ENCODE measurements at regions not wholly inside any gene's neighbourhood (a gene's known extent, or its start where the extent isn't known, plus 50 kb on each side); places are given as distances from the start of the nearest gene placed in this dataset.

DNA sequence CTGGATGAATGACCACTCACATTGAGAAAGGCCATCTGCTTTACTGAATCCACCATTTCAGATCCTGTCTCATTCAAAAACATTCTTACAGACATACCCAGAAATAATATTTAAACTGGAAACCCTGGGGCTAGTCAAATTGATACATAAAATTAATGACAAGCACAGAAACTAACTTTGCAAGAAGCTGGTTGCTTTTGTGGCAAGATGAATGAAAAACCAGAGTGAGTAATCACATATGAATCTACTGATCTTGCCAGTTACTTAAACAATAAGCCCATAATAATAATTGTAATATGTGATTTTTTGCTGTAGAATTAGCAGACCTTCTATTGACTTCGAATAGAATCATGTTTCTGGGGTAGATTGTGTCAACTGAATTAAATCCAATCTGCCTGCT is 235.1 kb downstream of the PPARGC1A start:
- no peak for DNase-seq

DNA sequence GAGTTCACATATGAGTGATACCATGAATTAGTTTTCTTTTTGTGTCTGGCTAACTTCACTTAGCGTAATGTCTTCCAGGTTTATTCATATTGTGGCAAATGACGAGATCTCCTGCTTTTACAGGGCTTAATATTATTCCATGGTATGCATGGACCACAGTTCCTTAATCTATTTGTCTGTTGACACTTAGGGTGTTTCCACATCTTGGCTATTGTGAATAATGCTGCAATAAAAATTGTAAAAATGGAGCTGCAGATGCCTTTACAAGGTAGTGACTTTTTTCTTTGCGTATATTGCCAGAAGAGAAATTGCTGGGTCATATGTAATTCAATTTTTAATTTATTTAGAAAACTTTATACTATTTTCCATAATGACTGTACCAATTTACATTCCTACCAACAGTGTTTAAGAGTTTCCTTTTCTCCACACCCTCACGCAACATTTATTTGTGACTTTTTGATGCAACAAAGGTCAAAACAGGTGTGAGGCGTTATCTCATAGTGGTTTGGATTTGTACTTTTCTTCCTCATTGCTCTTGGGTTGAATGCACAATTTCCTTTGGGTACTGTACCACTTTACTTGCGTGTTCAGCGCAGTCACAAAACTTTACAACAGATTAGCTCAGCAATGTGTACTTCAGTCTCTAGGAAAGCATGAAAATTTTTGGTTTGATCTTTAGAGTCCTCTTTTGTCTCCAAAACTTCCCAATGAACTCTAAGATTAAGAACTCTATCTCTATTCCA is 240.8 kb downstream of the PPARGC1A start:
- DNase-seq, result no peak

DNA sequence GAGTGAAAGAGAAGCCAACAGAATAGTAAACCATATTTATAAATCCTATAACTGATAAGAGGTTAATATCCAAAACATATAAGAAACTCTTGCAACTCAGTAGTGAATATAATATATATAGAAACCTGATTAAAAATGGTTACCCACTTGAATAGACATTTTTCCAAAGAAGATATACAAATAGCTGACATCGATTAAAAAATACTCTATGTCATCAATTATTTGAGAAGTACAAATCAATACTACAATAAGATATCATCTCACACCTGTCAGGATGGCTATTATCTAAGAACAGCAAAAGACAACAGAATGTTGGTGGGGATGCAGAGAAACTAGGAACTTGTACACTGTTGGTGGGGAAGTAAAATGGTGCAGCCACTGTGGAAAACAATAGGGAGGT is 254.4 kb downstream of the PPARGC1A start:
- no peak for DNase-seq

DNA sequence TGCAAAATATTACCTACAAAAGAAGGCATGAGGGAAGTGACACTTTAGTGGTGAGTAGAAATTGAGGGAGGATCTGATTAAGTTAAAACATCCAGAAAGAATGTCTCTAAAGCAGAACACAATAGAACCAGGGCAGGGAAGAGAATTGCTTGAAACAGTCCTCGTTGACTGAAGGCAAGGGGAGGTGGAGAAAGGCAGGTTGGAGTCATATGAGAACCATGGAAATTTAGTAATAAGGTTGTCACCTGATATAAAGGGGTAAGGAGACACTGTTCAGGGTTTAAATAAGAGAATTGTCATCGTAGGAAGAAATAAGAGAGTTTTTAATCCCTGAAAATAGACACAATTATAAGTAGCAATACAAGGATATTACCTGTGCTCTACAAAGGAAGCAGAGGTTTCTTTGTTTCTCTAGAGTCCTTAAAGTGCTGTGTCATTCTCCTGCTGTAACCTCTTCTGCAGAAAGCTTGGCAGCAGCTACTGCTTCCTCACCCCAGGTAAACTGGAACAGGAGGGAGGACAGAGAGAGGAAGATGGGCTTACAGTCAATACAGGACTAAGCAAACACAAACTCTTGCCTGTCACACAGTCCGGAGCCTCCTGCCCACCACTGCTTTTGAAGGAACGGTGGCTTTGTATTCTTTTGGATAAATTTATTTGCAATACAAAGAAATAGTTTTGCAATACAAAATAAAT is 258.4 kb downstream of the PPARGC1A start:
- DNase-seq, result no peak

DNA sequence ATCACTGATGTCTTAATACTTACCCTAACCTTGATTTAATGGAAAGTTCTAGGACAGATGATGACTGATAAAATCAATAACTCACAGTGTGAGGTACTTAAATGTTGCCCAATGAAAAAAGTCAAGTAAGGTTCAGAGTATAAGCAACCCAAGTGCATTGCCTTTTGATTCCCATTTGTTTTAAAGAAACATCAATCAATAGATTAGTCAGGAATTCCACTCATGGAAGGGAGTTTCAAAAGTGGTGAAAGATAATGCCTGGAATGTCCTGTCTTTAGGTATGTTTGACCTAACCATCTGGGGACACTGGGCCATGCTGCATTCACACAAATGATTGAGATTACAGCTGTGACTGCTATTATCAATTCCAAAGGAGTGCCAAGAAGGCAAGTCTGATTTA is 259.7 kb downstream of the PPARGC1A start:
- no peak for DNase-seq

DNA sequence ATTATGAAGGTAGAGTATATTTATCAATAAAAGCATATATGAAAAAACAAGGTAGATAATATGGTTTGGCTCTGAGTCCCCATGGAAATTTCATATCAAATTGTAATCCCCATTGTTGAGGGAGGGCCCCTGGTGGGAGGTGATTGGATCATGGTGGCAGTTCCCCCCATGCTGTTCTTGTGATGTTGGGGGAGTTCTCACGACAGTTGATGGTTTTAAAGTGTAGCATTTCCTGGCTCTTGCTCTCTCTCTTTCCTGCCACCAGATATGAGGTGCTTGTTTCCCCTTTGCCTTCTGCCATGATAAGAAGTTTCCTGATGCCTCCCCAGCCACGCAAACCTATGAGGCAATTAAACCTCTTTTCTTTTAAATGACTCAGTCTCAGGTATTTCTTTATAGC is 260.4 kb downstream of the PPARGC1A start:
- DNase-seq, result no peak

DNA sequence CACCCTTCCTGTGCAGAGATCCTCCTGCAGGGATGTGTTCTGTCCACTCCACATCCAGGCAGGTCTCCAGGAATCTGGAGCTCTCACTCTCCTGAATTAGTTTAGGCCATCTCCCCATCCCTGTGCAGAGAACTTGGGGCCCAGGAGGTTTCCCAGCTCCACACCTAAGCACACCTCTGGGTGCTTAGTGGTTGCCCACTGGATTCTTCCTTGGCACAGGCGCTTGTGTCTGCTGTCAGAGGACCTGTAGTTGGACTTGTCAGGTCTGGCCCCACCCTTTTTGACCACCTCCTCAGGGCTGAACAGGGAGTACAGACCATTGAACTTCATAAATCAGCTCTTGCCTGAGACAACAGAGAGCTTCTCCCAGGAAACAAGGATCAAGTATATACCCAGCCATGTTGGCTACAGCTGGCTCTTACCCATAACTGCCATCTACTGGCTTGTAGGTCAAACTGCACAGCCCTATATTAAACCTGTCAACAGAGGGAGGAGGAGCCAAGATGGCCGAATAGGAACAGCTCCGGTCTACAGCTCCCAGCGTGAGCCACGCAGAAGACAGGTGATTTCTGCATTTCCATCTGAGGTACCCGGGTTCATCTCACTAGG is 275.5 kb downstream of the PPARGC1A start:
- peak; percentile 14 for DNase-seq

DNA sequence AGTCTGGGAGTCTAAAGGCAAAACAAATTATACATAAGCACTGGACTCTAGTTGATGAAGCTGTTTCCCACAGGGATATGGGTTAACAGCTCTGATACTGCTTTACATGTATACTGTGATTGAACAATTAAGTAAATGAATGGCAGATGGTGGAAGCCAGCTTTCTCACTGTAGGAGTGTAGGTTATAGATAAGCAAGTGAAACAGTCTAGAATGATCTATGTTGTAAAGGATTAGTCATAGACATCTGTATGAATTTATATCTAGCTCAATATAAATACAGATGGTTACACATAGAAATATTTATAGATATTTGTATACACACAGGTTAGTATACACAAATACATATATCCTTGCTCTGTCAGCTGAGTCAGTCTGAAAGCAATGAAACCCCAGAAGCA is 276.1 kb downstream of the PPARGC1A start:
- no peak for DNase-seq

DNA sequence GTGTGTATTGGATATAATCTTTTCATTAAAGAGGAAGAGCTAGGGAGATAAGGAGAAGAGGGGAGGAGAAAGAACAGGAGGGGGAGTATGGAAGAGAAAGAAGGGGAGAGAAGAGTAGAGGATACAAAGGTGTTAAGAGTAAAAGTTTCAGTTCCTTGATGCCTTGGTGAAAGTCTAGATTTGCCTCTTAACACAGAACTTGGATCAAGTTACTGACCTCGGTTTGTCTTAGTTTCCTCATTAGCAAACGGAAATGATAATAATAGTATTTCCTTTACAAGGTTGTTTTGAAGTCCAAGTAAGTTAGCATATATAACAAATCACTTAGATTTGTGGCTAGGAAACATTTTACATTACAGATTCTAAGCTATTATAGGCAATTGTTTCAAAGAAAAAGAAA is 287.1 kb downstream of the PPARGC1A start:
- DNase-seq, result no peak

DNA sequence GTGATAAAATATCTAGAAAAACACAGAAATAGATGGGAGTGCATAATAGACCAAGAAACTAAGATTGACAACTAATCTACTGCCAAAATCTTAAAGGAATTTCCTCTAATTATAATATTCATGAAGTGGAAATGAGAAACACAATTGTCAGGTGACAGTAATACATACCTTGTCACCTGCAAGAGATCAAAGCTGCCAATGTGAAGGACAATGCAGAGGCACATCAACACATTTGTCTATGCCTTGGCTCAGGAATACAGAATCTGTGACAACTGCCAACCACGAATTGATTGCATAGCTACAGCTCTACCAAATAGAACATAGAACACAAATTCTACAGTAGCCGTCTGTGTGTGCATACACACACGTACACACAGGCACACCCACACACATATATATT is 295.7 kb downstream of the PPARGC1A start:
- no peak for DNase-seq

DNA sequence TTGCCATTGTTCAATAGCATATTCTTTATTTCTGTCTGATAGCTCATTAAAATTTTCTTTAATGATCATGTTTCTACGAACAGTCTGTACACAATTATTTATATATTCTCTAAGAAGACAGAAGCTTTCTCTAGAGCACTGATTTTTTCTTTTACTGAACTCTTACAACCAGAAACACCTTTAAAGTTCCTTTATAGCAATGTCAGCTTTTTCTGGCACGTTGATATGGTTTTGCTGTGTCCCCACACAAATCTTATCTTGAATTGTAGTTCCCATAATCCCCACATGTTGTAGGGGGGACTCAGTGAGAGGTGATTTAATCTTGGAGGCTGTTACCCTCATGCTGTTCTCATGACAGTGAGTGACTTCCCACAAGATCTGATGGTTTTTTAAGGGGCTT is 299.4 kb downstream of the PPARGC1A start:
- no peak for DNase-seq

DNA sequence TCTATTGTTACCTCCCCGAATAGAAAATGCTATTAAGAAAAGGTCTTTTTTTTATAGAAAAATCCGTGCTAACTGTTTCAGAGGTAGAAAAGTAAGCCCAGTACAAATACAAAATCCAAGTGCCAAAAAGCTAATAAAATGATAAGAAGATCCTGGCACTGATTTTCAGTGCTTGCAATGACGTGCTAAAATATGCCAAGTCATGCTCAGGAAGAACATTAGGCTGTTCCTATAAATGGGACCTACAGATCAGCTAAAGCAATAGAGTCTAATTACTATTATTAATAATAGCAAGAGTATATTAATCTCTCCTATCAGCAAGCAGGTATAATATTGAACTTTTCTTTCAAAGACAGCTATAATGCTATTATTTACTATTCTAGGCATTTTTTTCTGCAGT is 305.8 kb downstream of the PPARGC1A start:
- DNase-seq, result no peak

DNA sequence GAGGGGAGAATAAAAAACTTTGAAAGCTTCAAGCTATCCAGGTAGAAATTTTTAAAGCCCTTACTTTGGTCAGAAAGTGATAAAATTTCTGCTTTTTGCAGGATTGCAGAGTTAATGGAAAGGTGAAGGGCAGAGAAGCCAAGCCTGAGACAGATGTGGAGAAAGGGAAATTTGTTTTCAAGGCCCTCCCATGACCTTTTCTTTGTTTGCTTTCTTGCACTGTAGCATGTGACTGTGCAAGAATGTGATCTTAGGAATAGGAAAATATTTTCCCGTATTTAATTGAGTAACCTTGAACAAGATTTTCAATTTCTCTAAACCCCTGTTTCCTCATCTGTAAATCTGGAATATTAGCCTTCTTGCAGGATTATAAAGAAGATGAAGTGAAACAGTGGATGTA is 307.2 kb downstream of the PPARGC1A start:
- no peak for DNase-seq

DNA sequence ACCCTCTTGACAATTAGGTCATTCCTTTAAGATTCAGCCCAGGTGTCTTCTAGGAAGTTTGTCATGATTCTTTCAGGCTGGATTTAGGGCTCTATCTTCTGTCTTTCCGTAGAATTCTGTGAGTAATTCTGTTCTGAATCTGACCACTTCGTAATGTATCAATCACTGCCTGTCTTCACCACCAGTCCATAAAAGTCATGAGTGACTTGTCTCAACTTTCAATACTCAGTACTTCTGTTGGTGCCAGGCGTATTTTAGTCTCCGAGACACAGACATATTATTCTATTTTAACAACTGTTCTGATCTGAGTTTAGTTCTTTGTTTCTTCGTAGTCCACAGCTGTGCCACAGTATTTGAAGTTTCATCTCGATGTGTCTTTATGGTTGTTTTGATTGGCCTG is 310.7 kb downstream of the PPARGC1A start:
- no peak for DNase-seq

DNA sequence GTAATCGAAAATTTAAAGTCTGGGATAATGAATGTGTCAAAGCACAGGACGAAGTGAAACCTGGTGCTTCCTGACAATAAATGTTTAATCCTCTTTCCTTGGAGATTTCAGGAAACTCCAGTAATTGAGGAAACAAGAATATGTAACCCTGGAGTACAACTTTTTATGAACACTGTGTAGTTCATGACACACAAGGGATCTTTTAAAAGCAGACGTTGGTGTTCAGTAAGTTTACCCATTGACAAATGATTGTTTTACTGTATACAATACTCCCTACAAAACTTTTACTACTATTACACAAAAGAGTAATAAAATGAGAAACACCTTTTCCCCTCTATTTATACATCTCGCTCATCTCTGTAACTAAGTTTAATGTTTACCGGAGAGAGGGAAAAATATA is 312.4 kb downstream of the PPARGC1A start:
- no peak for DNase-seq

DNA sequence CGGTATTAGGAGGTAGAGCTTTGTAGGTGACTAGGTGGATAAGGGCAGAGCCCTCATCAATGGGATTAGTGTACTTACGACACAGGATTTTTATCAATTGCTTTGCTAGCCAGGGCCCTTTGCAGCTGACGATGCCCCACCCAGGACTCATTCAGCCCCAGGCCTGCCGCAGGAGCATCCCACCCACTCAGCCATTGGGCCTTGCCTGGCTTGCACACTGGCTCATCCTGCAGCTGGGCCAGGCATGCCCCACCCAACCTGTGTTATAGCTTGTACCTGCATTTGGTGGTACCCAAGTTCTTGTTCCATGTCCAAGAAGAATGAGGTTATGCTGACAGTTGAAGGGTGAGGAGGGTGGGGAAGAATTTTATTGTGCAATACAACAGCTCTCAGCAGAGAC is 317.5 kb downstream of the PPARGC1A start:
- DNase-seq, result no peak

DNA sequence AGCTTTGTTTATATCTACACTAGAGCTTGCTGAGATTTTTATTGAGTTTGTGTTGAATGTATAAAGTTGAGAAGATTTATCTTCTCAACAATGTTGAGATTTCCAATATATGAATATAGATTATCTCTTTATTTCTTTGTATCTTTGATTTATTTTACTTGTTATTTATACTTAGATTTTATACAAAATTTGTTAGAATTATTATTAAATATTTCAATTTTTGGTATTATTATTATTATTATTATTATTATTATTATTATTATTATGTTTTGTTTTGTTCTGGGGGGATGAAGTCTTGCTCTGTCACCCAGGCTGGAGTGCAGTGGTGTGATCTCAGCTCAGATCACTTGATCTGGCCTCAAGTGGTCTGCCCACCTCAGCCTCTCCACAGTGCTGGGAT is 322.5 kb downstream of the PPARGC1A start:
- no peak for DNase-seq

DNA sequence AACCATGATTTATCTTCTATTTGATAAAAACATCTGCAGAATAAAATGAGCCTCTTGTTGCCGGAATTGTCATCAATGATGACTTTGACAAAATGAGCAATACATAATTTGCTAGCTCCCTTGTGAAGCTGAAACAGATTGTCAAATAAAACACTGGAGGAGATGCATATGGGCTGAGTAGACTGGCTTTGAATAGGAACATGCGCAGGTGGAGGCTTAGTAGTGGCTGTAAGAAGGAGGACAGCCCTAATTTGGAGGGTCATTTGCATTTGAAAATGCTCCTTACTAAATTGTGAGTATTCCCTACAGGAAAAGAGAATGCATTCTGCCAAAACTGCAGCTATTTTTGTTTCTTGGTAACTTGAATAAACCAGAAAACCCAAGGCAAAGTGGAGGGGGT is 329.1 kb downstream of the PPARGC1A start:
- DNase-seq, result no peak

DNA sequence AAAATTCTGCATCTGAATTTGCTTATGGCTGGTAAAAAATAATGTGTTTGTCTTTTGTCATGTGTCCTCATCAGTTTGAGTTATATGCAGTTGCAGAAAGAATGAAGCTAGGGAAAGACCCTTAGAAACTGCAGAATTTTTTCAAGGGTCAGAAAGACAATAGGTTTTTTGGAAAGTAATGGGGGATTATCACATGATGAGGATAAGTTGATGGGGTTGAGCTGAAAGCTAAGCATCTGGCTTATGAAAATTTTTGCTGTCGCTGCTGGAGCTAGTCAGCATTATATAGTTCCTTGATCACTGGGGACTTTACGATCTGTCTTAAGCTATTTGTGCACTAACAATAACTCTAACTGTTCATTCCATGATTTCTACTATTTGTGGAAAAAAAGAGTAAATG is 331.7 kb downstream of the PPARGC1A start:
- DNase-seq, result no peak

DNA sequence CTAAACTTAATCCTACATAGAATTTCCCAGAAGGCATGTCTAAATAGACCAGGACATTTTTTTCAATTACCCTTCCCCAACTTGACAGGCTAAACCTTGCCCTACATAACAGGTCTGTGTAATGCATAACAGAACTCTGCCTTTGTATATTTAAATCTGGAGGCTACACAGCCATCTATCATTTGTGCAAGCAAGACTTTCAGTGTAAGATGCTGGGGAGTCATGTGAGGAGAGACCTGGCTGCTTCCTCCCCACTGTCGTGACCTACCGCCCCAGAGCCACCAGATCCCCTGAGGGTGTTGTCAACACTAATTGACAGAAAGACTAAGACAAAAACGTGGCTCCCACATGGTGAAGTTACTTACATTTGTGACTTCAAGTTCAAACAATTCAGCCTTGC is 342.2 kb downstream of the PPARGC1A start:
- no peak for DNase-seq

DNA sequence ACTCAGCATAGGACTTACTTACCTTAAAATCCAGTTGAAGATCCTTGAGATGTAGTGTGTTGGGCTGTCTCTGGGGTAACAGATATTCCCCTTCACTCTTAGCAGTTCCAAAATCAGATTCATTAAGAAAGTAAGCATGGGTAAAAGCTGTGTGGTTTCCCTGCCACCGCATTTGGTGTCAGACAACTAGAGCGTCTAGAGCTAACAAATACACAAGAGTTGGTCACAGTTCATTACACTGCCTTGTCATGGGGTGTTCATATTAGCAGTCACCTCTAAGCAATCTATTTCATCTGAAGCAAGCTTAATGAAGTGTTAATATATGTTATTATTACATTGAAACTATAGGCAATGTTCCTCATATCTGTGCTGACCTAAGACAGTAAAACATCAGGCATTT is 342.8 kb downstream of the PPARGC1A start:
- DNase-seq, result no peak

DNA sequence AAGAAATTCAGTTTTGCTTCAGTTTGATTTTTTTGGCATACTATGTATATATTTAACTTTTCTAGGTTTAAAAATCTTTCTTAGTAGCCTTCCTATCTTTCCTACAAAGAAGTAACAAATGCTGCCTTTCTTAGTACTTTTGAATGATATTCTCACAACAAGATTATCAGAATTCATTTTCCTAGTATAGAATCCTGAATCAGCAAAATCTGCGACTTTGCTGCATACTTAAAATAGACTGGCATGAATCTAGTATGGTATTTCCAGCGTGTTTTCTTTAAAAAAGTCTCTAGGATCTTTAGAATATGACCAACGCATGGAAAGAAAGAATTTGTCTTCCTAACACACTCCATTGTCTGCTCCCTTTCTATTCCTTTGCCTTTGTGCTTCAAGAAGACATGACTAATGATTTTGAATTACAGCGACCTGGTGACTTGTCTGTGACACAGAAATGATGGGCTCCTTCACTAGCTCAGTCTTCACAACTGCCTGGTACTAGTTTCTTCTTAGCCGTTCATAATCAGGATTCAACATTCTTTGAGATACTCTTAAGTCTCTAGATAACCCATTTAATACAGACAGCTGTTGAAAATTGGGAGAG is 349.8 kb downstream of the PPARGC1A start:
- no peak for DNase-seq

DNA sequence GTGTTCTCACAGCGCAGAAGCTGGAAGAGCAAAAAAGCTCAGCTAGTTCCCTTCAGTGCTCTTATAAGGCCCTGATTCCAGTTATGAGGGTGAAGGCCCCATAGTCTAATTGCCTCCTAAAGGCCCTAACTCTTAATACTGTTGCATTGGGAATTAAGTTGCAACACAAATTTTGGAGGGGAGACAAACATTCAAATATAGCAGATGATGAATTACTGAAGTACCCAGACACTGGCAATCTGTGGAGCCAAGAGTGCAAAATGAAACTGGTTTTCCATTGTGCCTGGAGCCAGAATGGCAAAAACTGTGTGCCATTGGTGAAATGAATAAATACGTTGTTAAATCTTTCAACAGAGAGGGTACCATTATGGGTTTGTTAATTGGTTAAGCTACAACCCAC is 356.0 kb downstream of the PPARGC1A start:
- DNase-seq, result no peak

DNA sequence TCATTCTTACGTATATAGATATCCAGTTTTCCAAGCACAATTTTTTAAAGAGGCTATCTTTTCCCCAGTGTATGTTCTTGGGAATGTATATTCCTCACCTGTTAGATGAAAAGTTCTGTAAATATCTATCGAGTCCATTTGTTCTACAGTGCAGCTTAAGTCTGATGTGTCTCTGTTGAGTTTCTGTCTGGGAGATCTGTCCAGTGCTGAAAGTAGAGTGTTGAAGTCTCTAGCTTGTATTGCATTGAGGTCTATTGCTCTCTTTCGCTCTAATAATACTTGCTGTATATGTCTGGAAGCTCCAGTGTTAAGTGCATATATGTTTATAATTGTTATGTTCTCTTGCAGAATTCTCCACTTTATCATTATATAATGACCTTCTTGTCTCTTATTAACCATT is 373.1 kb downstream of the PPARGC1A start:
- DNase-seq, result no peak
